ENCODE measurements at regions not wholly inside any gene's neighbourhood (a gene's known extent, or its start where the extent isn't known, plus 50 kb on each side); places are given as distances from the start of the nearest gene placed in this dataset.

DNA sequence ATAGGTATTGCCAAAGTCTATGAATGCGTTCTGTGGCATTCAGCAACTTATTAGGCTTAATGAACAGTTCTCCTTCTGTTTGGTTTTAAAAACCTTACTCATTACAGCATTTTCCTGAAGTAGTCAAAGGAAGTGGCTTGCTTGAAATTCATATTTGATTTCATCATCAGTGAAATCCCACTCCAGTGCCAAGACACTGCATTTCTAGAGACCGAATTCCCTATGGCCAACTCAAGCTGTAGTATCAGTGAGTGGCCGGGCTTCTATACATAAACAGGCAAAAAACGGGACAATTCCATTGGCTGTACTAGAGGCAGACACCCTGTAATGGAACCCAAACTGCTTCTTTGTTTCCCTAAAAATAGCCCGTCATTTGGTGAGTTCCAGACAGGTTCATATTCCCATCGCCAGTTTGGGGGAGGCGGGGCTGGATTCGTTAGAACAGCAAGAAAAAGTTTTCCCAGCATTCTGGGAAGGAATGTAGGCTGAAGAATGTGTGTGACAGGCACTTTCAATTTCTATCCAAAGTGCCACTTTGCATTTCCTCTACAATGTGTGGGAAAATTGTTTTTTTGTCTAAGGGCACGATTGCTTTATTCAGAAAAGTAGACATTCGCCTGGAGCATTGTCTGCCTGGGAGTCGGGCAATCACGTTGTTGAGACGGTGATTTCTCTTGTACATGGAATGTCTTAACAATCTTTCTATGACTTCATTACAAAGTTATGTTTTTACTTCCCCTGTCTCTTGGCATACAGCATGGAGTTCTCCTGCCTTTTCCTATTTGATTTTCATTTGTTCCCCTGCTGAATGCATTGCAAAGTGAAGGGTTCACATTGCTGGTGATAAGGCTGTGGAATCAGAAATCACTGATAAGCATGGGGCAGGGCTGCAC is 141.8 kb upstream of the MAST4 start:
- no peak for TF ChIP-seq CTCF (IDR thresholded peaks at IDR 0.05)
- no peak for TF ChIP-seq POLR2AphosphoS5 (IDR thresholded peaks at IDR 0.05)
- no peak for TF ChIP-seq POLR2A (IDR thresholded peaks at IDR 0.05)
- no peak for TF ChIP-seq EP300 (IDR thresholded peaks at IDR 0.05)

Measured in suprapubic skin (tissue), 4 donors.